ENCODE measurements at regions not wholly inside any gene's neighbourhood (a gene's known extent, or its start where the extent isn't known, plus 50 kb on each side); places are given as distances from the start of the nearest gene placed in this dataset.

GRCh38 chr2:41832218-41832617 lies 215.6 kb upstream of the PKDCC start:
- Histone ChIP-seq H3K27ac (no peak overlapping the region), H3K4me3 (no peak overlapping the region)

GRCh38 chr2:41835401-41835800 lies 212.4 kb upstream of the PKDCC start:
- H3K4me3 ChIP-seq, result no peak overlapping the region
- no peak overlapping the region for H3K27ac ChIP-seq

- H3K27ac ChIP-seq, result no peak overlapping the region
- H3K4me3 ChIP-seq, result no peak overlapping the region
Observed at GRCh38 chr2:41836948-41837347, 210.9 kb upstream of the PKDCC start.

GRCh38 chr2:41837610-41838009 lies 210.2 kb upstream of the PKDCC start:
- Histone ChIP-seq H3K4me3 (no peak overlapping the region), H3K27ac (no peak overlapping the region)

- Histone ChIP-seq H3K27ac (peak overlapping the region in 20 of 21 experiments; percentile 14 to 87 (median 75)), H3K4me3 (peak overlapping the region; percentile 39 to 78 (median 61))
Observed at GRCh38 chr2:41840702-41841551, 206.9 kb upstream of the PKDCC start.

GRCh38 chr2:41846962-41847361 lies 200.9 kb upstream of the PKDCC start:
- no peak overlapping the region for H3K4me3 ChIP-seq
- no peak overlapping the region for H3K27ac ChIP-seq

- Histone ChIP-seq H3K27ac (peak overlapping the region in 1 of 21 experiments; percentile 27), H3K4me3 (no peak overlapping the region)
Observed at GRCh38 chr2:41847744-41848441, 199.9 kb upstream of the PKDCC start.

GRCh38 chr2:41851554-41851953 lies 196.3 kb upstream of the PKDCC start:
- Histone ChIP-seq H3K4me3 (no peak overlapping the region), H3K27ac (no peak overlapping the region)

- Histone ChIP-seq H3K27ac (no peak overlapping the region), H3K4me3 (no peak overlapping the region)
Observed at GRCh38 chr2:41853427-41854191, 194.2 kb upstream of the PKDCC start.

GRCh38 chr2:41854227-41854626 lies 193.6 kb upstream of the PKDCC start:
- Histone ChIP-seq H3K27ac (no peak overlapping the region), H3K4me3 (no peak overlapping the region)

GRCh38 chr2:41856946-41857345 lies 190.9 kb upstream of the PKDCC start:
- no peak overlapping the region for H3K4me3 ChIP-seq

GRCh38 chr2:41859615-41860514 lies 188.0 kb upstream of the PKDCC start:
- Histone ChIP-seq H3K4me3 (no peak overlapping the region), H3K27ac (no peak overlapping the region)

More at GRCh38 chr2:41856946-41857345, 190.9 kb upstream of the PKDCC start:
- H3K27ac ChIP-seq, result no peak overlapping the region

GRCh38 chr2:41863062-41863461 lies 184.8 kb upstream of the PKDCC start:
- Histone ChIP-seq H3K27ac (no peak overlapping the region), H3K4me3 (no peak overlapping the region)

- Histone ChIP-seq H3K27ac (no peak overlapping the region), H3K4me3 (no peak overlapping the region)
Observed at GRCh38 chr2:41865263-41865662, 182.6 kb upstream of the PKDCC start.

- Histone ChIP-seq H3K27ac (no peak overlapping the region), H3K4me3 (no peak overlapping the region)
Observed at GRCh38 chr2:41867553-41867952, 180.3 kb upstream of the PKDCC start.

GRCh38 chr2:41869542-41870264 lies 178.1 kb upstream of the PKDCC start:
- no peak overlapping the region for H3K4me3 ChIP-seq
- peak overlapping the region in 1 of 21 experiments; percentile 47 for H3K27ac ChIP-seq

- peak overlapping the region in 1 of 21 experiments; percentile 47 for H3K27ac ChIP-seq
Observed at GRCh38 chr2:41870265-41870585, 177.6 kb upstream of the PKDCC start.

GRCh38 chr2:41871080-41871479 lies 176.7 kb upstream of the PKDCC start:
- peak overlapping the region in 2 of 21 experiments; percentile 3 to 26 for H3K27ac ChIP-seq

More at GRCh38 chr2:41870265-41870585, 177.6 kb upstream of the PKDCC start:
- H3K4me3 ChIP-seq, result no peak overlapping the region

GRCh38 chr2:41872646-41873045 lies 175.2 kb upstream of the PKDCC start:
- H3K4me3 ChIP-seq, result no peak overlapping the region
- no peak overlapping the region for H3K27ac ChIP-seq

More at GRCh38 chr2:41871080-41871479, 176.7 kb upstream of the PKDCC start:
- no peak overlapping the region for H3K4me3 ChIP-seq

All from skin epidermis (tissue), 12 donors.